ENCODE measurements at regions not wholly inside any gene's neighbourhood (a gene's known extent, or its start where the extent isn't known, plus 50 kb on each side); places are given as distances from the start of the nearest gene placed in this dataset.

GRCh38 chr7:42987648-42988214 is 55.6 kb downstream of the MRPL32 start:
- 0 out of 2 replicates have a peak, but pooled peaks cover 2% of the 10 kb centered on the region for H3K27me3 ChIP-seq (replicated peaks)
- H3K4me1 ChIP-seq (replicated peaks), result no peaks in the 10 kb centered on the region
- no peak overlapping the region for H3K27ac ChIP-seq
- no peak for DNase-seq (ENCODE audit: low read depth in 1 of 2, low spot score in 2 of 2)
- H3K36me3 ChIP-seq, result no peaks in the 10 kb centered on the region
- H3K9me3 ChIP-seq (replicated peaks), result 0 out of 2 replicates have a peak, but pooled peaks cover 9% of the 10 kb centered on the region
- H3K4me3 ChIP-seq, result no peak overlapping the region

GRCh38 chr7:42991024-42991423 is 58.8 kb downstream of the MRPL32 start:
- no peaks in the 10 kb centered on the region for H3K36me3 ChIP-seq
- H3K4me1 ChIP-seq (replicated peaks), result no peaks in the 10 kb centered on the region
- H3K27me3 ChIP-seq (replicated peaks), result peaks cover 5% of the 10 kb centered on the region; the same call in 1 of the 2 replicates
- no peak for DNase-seq (ENCODE audit: low read depth in 1 of 2, low spot score in 2 of 2)
- H3K9me3 ChIP-seq (replicated peaks), result no peaks in the 10 kb centered on the region
- no peak overlapping the region for H3K4me3 ChIP-seq
- H3K27ac ChIP-seq, result no peak overlapping the region

- Histone ChIP-seq H3K4me3 (no peak overlapping the region), H3K27me3 (replicated peaks) (peaks cover 5% of the 10 kb centered on the region; the same call in 1 of the 2 replicates), H3K36me3 (no peaks in the 10 kb centered on the region), H3K27ac (no peak overlapping the region), H3K9me3 (replicated peaks) (no peaks in the 10 kb centered on the region), H3K4me1 (replicated peaks) (no peaks in the 10 kb centered on the region)
- DNase-seq (ENCODE audit: low read depth in 1 of 2, low spot score in 2 of 2), result no peak
Measured at GRCh38 chr7:42991913-42992591, 59.9 kb downstream of the MRPL32 start.

GRCh38 chr7:42993038-42993437 is 60.9 kb downstream of the MRPL32 start:
- H3K9me3 ChIP-seq (replicated peaks), result no peaks in the 10 kb centered on the region
- no peak overlapping the region for H3K4me3 ChIP-seq
- DNase-seq (ENCODE audit: low read depth in 1 of 2, low spot score in 2 of 2), result no peak
- no peaks in the 10 kb centered on the region for H3K36me3 ChIP-seq
- no peak overlapping the region for H3K27ac ChIP-seq
- no peaks in the 10 kb centered on the region for H3K4me1 ChIP-seq (replicated peaks)
- peaks cover 5% of the 10 kb centered on the region; the same call in 1 of the 2 replicates for H3K27me3 ChIP-seq (replicated peaks)

GRCh38 chr7:42994096-42994495 is 61.9 kb downstream of the MRPL32 start:
- Histone ChIP-seq H3K27ac (no peak overlapping the region), H3K4me3 (no peak overlapping the region), H3K9me3 (replicated peaks) (no peaks in the 10 kb centered on the region), H3K36me3 (no peaks in the 10 kb centered on the region), H3K27me3 (replicated peaks) (peaks cover 5% of the 10 kb centered on the region; the same call in 1 of the 2 replicates), H3K4me1 (replicated peaks) (no peaks in the 10 kb centered on the region)
- DNase-seq (ENCODE audit: low read depth in 1 of 2, low spot score in 2 of 2), result no peak

- H3K4me1 ChIP-seq (replicated peaks), result no peaks in the 10 kb centered on the region
- no peak for DNase-seq (ENCODE audit: low read depth in 1 of 2, low spot score in 2 of 2)
- no peak overlapping the region for H3K4me3 ChIP-seq
- H3K27me3 ChIP-seq (replicated peaks), result peaks cover 6% of the 10 kb centered on the region
- H3K9me3 ChIP-seq (replicated peaks), result 0 out of 2 replicates have a peak, but pooled peaks cover 2% of the 10 kb centered on the region
- no peaks in the 10 kb centered on the region for H3K36me3 ChIP-seq
- no peak overlapping the region for H3K27ac ChIP-seq
Measured at GRCh38 chr7:42997611-42998010, 65.4 kb downstream of the MRPL32 start.

- no peak overlapping the region for H3K4me3 ChIP-seq
- DNase-seq (ENCODE audit: low read depth in 1 of 2, low spot score in 2 of 2), result no peak
- no peaks in the 10 kb centered on the region for H3K36me3 ChIP-seq
- peaks cover 4% of the 10 kb centered on the region; the same call in 1 of the 2 replicates for H3K27me3 ChIP-seq (replicated peaks)
- H3K27ac ChIP-seq, result no peak overlapping the region
- H3K4me1 ChIP-seq (replicated peaks), result no peaks in the 10 kb centered on the region
- H3K9me3 ChIP-seq (replicated peaks), result 0 out of 2 replicates have a peak, but pooled peaks cover 2% of the 10 kb centered on the region
Measured at GRCh38 chr7:43004082-43004481, 71.9 kb downstream of the MRPL32 start.

- no peak overlapping the region for H3K27ac ChIP-seq
- H3K36me3 ChIP-seq, result no peaks in the 10 kb centered on the region
- H3K4me1 ChIP-seq (replicated peaks), result no peaks in the 10 kb centered on the region
- H3K27me3 ChIP-seq (replicated peaks), result no peaks in the 10 kb centered on the region; the same call in 1 of the 2 replicates
- H3K9me3 ChIP-seq (replicated peaks), result no peaks in the 10 kb centered on the region
- H3K4me3 ChIP-seq, result no peak overlapping the region
- DNase-seq (ENCODE audit: low read depth in 1 of 2, low spot score in 2 of 2), result no peak
Measured at GRCh38 chr7:43006008-43006407, 73.8 kb downstream of the MRPL32 start.

GRCh38 chr7:43010061-43010460 is 77.9 kb downstream of the MRPL32 start:
- Histone ChIP-seq H3K27me3 (replicated peaks) (no peaks in the 10 kb centered on the region; the same call in 1 of the 2 replicates), H3K4me1 (replicated peaks) (no peaks in the 10 kb centered on the region), H3K9me3 (replicated peaks) (no peaks in the 10 kb centered on the region), H3K36me3 (no peaks in the 10 kb centered on the region), H3K27ac (no peak overlapping the region), H3K4me3 (no peak overlapping the region)
- no peak for DNase-seq (ENCODE audit: low read depth in 1 of 2, low spot score in 2 of 2)

GRCh38 chr7:43011879-43012278 is 79.7 kb downstream of the MRPL32 start:
- Histone ChIP-seq H3K27me3 (replicated peaks) (no peaks in the 10 kb centered on the region; the same call in 1 of the 2 replicates), H3K4me1 (replicated peaks) (no peaks in the 10 kb centered on the region), H3K4me3 (no peak overlapping the region), H3K36me3 (no peaks in the 10 kb centered on the region), H3K27ac (no peak overlapping the region), H3K9me3 (replicated peaks) (no peaks in the 10 kb centered on the region)
- no peak for DNase-seq (ENCODE audit: low read depth in 1 of 2, low spot score in 2 of 2)

GRCh38 chr7:43014406-43014805 is 82.2 kb downstream of the MRPL32 start:
- no peak for DNase-seq (ENCODE audit: low read depth in 1 of 2, low spot score in 2 of 2)
- Histone ChIP-seq H3K27ac (no peak overlapping the region), H3K9me3 (replicated peaks) (no peaks in the 10 kb centered on the region), H3K36me3 (no peaks in the 10 kb centered on the region), H3K4me3 (no peak overlapping the region), H3K27me3 (replicated peaks) (no peaks in the 10 kb centered on the region), H3K4me1 (replicated peaks) (no peaks in the 10 kb centered on the region)

GRCh38 chr7:43015301-43015700 is 83.1 kb downstream of the MRPL32 start:
- Histone ChIP-seq H3K9me3 (replicated peaks) (no peaks in the 10 kb centered on the region), H3K4me1 (replicated peaks) (no peaks in the 10 kb centered on the region), H3K36me3 (no peaks in the 10 kb centered on the region), H3K4me3 (no peak overlapping the region), H3K27me3 (replicated peaks) (no peaks in the 10 kb centered on the region), H3K27ac (no peak overlapping the region)
- no peak for DNase-seq (ENCODE audit: low read depth in 1 of 2, low spot score in 2 of 2)

GRCh38 chr7:43018446-43018845 is 86.3 kb downstream of the MRPL32 start:
- Histone ChIP-seq H3K36me3 (no peaks in the 10 kb centered on the region), H3K27ac (no peak overlapping the region), H3K4me3 (no peak overlapping the region), H3K27me3 (replicated peaks) (no peaks in the 10 kb centered on the region), H3K9me3 (replicated peaks) (no peaks in the 10 kb centered on the region), H3K4me1 (replicated peaks) (no peaks in the 10 kb centered on the region)
- no peak for DNase-seq (ENCODE audit: low read depth in 1 of 2, low spot score in 2 of 2)

- no peaks in the 10 kb centered on the region for H3K4me1 ChIP-seq (replicated peaks)
- DNase-seq (ENCODE audit: low read depth in 1 of 2, low spot score in 2 of 2), result no peak
- no peaks in the 10 kb centered on the region for H3K36me3 ChIP-seq
- no peak overlapping the region for H3K27ac ChIP-seq
- no peaks in the 10 kb centered on the region; the same call in 1 of the 2 replicates for H3K27me3 ChIP-seq (replicated peaks)
- H3K9me3 ChIP-seq (replicated peaks), result no peaks in the 10 kb centered on the region
- no peak overlapping the region for H3K4me3 ChIP-seq
Measured at GRCh38 chr7:43021431-43021830, 89.3 kb downstream of the MRPL32 start.
